ENCODE measurements at regions not wholly inside any gene's neighbourhood (a gene's known extent, or its start where the extent isn't known, plus 50 kb on each side); places are given as distances from the start of the nearest gene placed in this dataset.

DNA sequence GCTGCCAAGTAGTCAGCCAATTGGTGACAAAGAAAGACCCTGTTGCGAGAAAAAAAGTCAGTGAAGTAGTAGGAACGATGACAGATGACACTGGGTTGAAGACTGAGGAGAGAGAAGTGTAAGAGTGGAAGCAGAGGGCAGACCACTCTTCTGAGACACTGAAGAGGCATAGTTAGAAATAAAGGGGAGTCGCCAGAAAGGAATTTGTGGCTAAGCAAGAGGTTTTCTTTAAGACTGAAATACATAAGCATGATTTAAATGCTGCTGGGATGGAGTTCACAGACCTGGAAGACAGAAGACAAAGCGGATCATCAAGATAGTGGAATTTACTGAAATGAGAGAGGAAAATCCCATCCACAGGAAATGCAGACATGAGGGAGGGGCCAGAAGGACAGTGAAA, 56.2 kb upstream of the USPL1 start:
- in situ Hi-C loops (cut with HindIII; ENCODE audit: low pct_unique_long_range_greater_than_20kb, low sequenced_read_pairs) (no loop called here), intact Hi-C loops (cut with micrococcal nuclease; ENCODE audit: unreplicated experiment) (no loop called here)
- H3K36me3 ChIP-seq (ENCODE audit: control insufficient read depth, insufficient read depth, low read length) = no peaks in the 10 kb centered on the region
- H3K9me3 ChIP-seq (ENCODE audit: control insufficient read depth, insufficient read depth, low read depth, low read length) = no peaks in the 10 kb centered on the region
- no TSS peak for BruUV-seq (replicated peaks)
- no peaks in the 10 kb centered on the region for H3K4me1 ChIP-seq (ENCODE audit: control insufficient read depth, insufficient read depth, low read length)
- ChIA-PET CTCF (no interaction called here), POLR2A (interaction anchor here (0.6 kb wide), 2 partner anchors 95 to 259 kb away, joined by 3 read pairs; no protein-coding TSS in a partner anchor)
- TF ChIP-seq SIN3A (IDR thresholded peaks at IDR 0.05; ENCODE audit: borderline replicate concordance, insufficient read depth, low read depth, low read length) = no peak
- no peak for DNase-seq (ENCODE audit: low read depth, low spot score)
- H3K27me3 ChIP-seq (ENCODE audit: control insufficient read depth, insufficient read depth, low read length) = no peaks in the 10 kb centered on the region
- H3K4me3 ChIP-seq (ENCODE audit: low read depth in 2 of 2, low read length in 2 of 2) = no peak overlapping the region
- ATAC-seq = no peak
- H3K27ac ChIP-seq (ENCODE audit: low read length) = no peak overlapping the region

- Histone ChIP-seq H3K9me3 (ENCODE audit: control insufficient read depth, insufficient read depth, low read depth, low read length) (no peaks in the 10 kb centered on the region), H3K27me3 (ENCODE audit: control insufficient read depth, insufficient read depth, low read length) (no peaks in the 10 kb centered on the region), H3K4me1 (ENCODE audit: control insufficient read depth, insufficient read depth, low read length) (peaks cover 1% of the 10 kb centered on the region; the same call in 1 of the 2 replicates), H3K4me3 (ENCODE audit: low read depth in 2 of 2, low read length in 2 of 2) (no peak overlapping the region), H3K27ac (ENCODE audit: low read length) (no peak overlapping the region), H3K36me3 (ENCODE audit: control insufficient read depth, insufficient read depth, low read length) (no peaks in the 10 kb centered on the region)
- POLR2A ChIA-PET = no interaction called here
- no peak for DNase-seq (ENCODE audit: low read depth, low spot score)
- TF ChIP-seq, protein P1, sequence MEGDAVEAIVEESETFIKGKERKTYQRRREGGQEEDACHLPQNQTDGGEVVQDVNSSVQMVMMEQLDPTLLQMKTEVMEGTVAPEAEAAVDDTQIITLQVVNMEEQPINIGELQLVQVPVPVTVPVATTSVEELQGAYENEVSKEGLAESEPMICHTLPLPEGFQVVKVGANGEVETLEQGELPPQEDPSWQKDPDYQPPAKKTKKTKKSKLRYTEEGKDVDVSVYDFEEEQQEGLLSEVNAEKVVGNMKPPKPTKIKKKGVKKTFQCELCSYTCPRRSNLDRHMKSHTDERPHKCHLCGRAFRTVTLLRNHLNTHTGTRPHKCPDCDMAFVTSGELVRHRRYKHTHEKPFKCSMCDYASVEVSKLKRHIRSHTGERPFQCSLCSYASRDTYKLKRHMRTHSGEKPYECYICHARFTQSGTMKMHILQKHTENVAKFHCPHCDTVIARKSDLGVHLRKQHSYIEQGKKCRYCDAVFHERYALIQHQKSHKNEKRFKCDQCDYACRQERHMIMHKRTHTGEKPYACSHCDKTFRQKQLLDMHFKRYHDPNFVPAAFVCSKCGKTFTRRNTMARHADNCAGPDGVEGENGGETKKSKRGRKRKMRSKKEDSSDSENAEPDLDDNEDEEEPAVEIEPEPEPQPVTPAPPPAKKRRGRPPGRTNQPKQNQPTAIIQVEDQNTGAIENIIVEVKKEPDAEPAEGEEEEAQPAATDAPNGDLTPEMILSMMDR (IDR thresholded peaks at IDR 0.05) = no peak
- TF ChIP-seq POLR2AphosphoS5 (IDR thresholded peaks at IDR 0.05; ENCODE audit: low read depth, low read length) (no peak), SIN3A (IDR thresholded peaks at IDR 0.05; ENCODE audit: borderline replicate concordance, insufficient read depth, low read depth, low read length) (no peak), TCF7L2 (IDR thresholded peaks at IDR 0.05; ENCODE audit: low read depth, low read length) (no peak)
- TF ChIP-seq, protein P2, sequence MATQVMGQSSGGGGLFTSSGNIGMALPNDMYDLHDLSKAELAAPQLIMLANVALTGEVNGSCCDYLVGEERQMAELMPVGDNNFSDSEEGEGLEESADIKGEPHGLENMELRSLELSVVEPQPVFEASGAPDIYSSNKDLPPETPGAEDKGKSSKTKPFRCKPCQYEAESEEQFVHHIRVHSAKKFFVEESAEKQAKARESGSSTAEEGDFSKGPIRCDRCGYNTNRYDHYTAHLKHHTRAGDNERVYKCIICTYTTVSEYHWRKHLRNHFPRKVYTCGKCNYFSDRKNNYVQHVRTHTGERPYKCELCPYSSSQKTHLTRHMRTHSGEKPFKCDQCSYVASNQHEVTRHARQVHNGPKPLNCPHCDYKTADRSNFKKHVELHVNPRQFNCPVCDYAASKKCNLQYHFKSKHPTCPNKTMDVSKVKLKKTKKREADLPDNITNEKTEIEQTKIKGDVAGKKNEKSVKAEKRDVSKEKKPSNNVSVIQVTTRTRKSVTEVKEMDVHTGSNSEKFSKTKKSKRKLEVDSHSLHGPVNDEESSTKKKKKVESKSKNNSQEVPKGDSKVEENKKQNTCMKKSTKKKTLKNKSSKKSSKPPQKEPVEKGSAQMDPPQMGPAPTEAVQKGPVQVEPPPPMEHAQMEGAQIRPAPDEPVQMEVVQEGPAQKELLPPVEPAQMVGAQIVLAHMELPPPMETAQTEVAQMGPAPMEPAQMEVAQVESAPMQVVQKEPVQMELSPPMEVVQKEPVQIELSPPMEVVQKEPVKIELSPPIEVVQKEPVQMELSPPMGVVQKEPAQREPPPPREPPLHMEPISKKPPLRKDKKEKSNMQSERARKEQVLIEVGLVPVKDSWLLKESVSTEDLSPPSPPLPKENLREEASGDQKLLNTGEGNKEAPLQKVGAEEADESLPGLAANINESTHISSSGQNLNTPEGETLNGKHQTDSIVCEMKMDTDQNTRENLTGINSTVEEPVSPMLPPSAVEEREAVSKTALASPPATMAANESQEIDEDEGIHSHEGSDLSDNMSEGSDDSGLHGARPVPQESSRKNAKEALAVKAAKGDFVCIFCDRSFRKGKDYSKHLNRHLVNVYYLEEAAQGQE (IDR thresholded peaks at IDR 0.05; ENCODE audit: insufficient read depth in 1 of 2, low read depth in 2 of 2, low read length in 1 of 2) = no peak
- no peak for ATAC-seq
- intact Hi-C loops (cut with micrococcal nuclease; ENCODE audit: unreplicated experiment) (no loop called here), in situ Hi-C loops (cut with HindIII; ENCODE audit: low pct_unique_long_range_greater_than_20kb, low sequenced_read_pairs) (no loop called here)
- BruUV-seq (replicated peaks) = no TSS peak
- CTCF ChIA-PET = no interaction called here
Observed at GRCh38 chr13:30564489-30564888, 53.2 kb upstream of the USPL1 start.

DNA sequence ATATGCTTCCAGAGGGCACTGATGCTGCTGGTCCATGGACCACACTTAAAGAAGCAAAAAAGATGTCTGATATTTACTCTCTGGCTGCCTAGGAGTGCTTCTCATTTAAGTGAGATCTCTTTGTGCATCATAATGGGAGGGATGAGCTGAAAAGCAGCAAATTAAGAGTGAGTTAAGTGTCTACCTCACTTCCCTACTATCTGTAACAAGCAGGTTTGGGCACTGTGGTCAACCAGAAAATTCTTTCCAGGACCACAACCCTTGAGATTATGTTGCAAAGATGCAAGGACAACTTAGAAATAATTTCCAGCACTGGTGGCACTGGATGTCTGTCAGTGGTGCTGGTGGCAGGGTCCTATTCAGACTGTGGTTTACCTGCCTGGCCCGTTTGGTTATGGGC, 52.1 kb upstream of the USPL1 start:
- intact Hi-C loops (cut with micrococcal nuclease; ENCODE audit: unreplicated experiment) = no loop called here
- H3K4me3 ChIP-seq (ENCODE audit: low read depth in 2 of 2, low read length in 2 of 2) = no peak overlapping the region
- DNase-seq (ENCODE audit: low read depth, low spot score) (no peak), ATAC-seq (no peak)
- peaks cover 12% of the 10 kb centered on the region for H3K4me1 ChIP-seq (ENCODE audit: control insufficient read depth, insufficient read depth, low read length)
- in situ Hi-C loops (cut with HindIII; ENCODE audit: low pct_unique_long_range_greater_than_20kb, low sequenced_read_pairs) = no loop called here
- TF ChIP-seq, protein P1 (IDR thresholded peaks at IDR 0.05) = no peak
- TF ChIP-seq SIN3A (IDR thresholded peaks at IDR 0.05; ENCODE audit: borderline replicate concordance, insufficient read depth, low read depth, low read length) (no peak), TCF7L2 (IDR thresholded peaks at IDR 0.05; ENCODE audit: low read depth, low read length) (no peak), POLR2AphosphoS5 (IDR thresholded peaks at IDR 0.05; ENCODE audit: low read depth, low read length) (no peak)
- TF ChIP-seq, protein P2 (IDR thresholded peaks at IDR 0.05; ENCODE audit: insufficient read depth in 1 of 2, low read depth in 2 of 2, low read length in 1 of 2) = no peak
- H3K36me3 ChIP-seq (ENCODE audit: control insufficient read depth, insufficient read depth, low read length) = no peaks in the 10 kb centered on the region
- H3K27ac ChIP-seq (ENCODE audit: low read length) = no peak overlapping the region
- CTCF ChIA-PET = no interaction called here
- BruUV-seq (replicated peaks) = no TSS peak
- H3K9me3 ChIP-seq (ENCODE audit: control insufficient read depth, insufficient read depth, low read depth, low read length) = no peaks in the 10 kb centered on the region
- POLR2A ChIA-PET = no interaction called here
- no peaks in the 10 kb centered on the region for H3K27me3 ChIP-seq (ENCODE audit: control insufficient read depth, insufficient read depth, low read length)
